ENCODE measurements at regions not wholly inside any gene's neighbourhood (a gene's known extent, or its start where the extent isn't known, plus 50 kb on each side); places are given as distances from the start of the nearest gene placed in this dataset.
"Not testable (repeated sequence)": the region's sequence is repeated elsewhere in the genome, so short reads cannot be mapped to it uniquely, and the experiment has no call there.

GRCh38 chrX:65331371-65331770, 203.2 kb downstream of the LAS1L start:
- Histone ChIP-seq H3K4me1 (no peaks in the 10 kb centered on the region), H3K27me3 (no peaks in the 10 kb centered on the region), H3K27ac (no peak overlapping the region), H3K9me3 (no peaks in the 10 kb centered on the region), H3K4me3 (no peak overlapping the region), H3K36me3 (no peaks in the 10 kb centered on the region)
- 64 to 80% methylated on average over 1 of the region's 1 CpG for WGBS, 2 donors
- ATAC-seq (ENCODE audit: low FRiP score in 2 of 2) (no peak), DNase-seq (no peak)
- TF ChIP-seq POLR2AphosphoS5 (IDR thresholded peaks at IDR 0.05): no peak
- no peak for TF ChIP-seq POLR2A (IDR thresholded peaks at IDR 0.05)
- TF ChIP-seq EP300 (IDR thresholded peaks at IDR 0.05): no peak
- no peak for TF ChIP-seq CTCF (IDR thresholded peaks at IDR 0.05)

GRCh38 chrX:65300104-65300809, 234.3 kb downstream of the LAS1L start:
- no peak overlapping the region for H3K4me3 ChIP-seq
- peaks cover 0 to 15% (median 2%) of the 10 kb centered on the region in 4 donors for H3K9me3 ChIP-seq
- no peak overlapping the region for H3K27ac ChIP-seq
- no peaks in the 10 kb centered on the region for H3K4me1 ChIP-seq
- no peaks in the 10 kb centered on the region for H3K27me3 ChIP-seq
- TF ChIP-seq POLR2AphosphoS5 (IDR thresholded peaks at IDR 0.05): no peak
- no peak for TF ChIP-seq POLR2A (IDR thresholded peaks at IDR 0.05)
- no peak for TF ChIP-seq EP300 (IDR thresholded peaks at IDR 0.05)
- TF ChIP-seq CTCF (IDR thresholded peaks at IDR 0.05): no peak
- WGBS, 2 donors: 34 to 56% methylated on average over 5 to 7 of the region's 7 CpGs
- ATAC-seq (ENCODE audit: low FRiP score in 2 of 2): no peak
- H3K36me3 ChIP-seq: no peaks in the 10 kb centered on the region
- no peak for DNase-seq

- H3K4me3 ChIP-seq; ATAC-seq (ENCODE audit: low FRiP score in 2 of 2); H3K27ac ChIP-seq; H3K9me3 ChIP-seq; H3K4me1 ChIP-seq; H3K27me3 ChIP-seq; DNase-seq; H3K36me3 ChIP-seq: not testable (repeated sequence)
- 90 to 92% methylated on average over 8 of the region's 8 CpGs for WGBS, 2 donors
Observed at GRCh38 chrX:65282905-65283304, 251.7 kb downstream of the LAS1L start.

- DNase-seq (no peak), ATAC-seq (ENCODE audit: low FRiP score in 2 of 2) (no peak)
- Histone ChIP-seq H3K27me3 (no peaks in the 10 kb centered on the region), H3K4me1 (no peaks in the 10 kb centered on the region), H3K27ac (no peak overlapping the region), H3K4me3 (no peak overlapping the region), H3K36me3 (no peaks in the 10 kb centered on the region), H3K9me3 (peaks cover 0 to 31% (median 3%) of the 10 kb centered on the region in 4 donors)
- TF ChIP-seq POLR2A (IDR thresholded peaks at IDR 0.05) (no peak), POLR2AphosphoS5 (IDR thresholded peaks at IDR 0.05) (no peak), CTCF (IDR thresholded peaks at IDR 0.05) (no peak), EP300 (IDR thresholded peaks at IDR 0.05) (no peak)
Observed at GRCh38 chrX:65273152-65273551, 261.4 kb downstream of the LAS1L start.

GRCh38 chrX:65266482-65266881, 268.1 kb downstream of the LAS1L start:
- H3K36me3 ChIP-seq: no peaks in the 10 kb centered on the region
- H3K27ac ChIP-seq: no peak overlapping the region
- 83 to 100% methylated on average over 2 of the region's 2 CpGs for WGBS, 2 donors
- no peak for DNase-seq
- H3K27me3 ChIP-seq: no peaks in the 10 kb centered on the region
- H3K4me1 ChIP-seq: no peaks in the 10 kb centered on the region
- TF ChIP-seq POLR2A (IDR thresholded peaks at IDR 0.05): no peak
- no peak for TF ChIP-seq CTCF (IDR thresholded peaks at IDR 0.05)
- no peak for TF ChIP-seq EP300 (IDR thresholded peaks at IDR 0.05)
- TF ChIP-seq POLR2AphosphoS5 (IDR thresholded peaks at IDR 0.05): no peak
- H3K4me3 ChIP-seq: no peak overlapping the region
- no peaks in the 10 kb centered on the region for H3K9me3 ChIP-seq
- no peak for ATAC-seq (ENCODE audit: low FRiP score in 2 of 2)

Data from upper lobe of left lung (tissue), 6 donors.